Uterus (tissue), 3 donors: ENCODE measurements at regions not wholly inside any gene's neighbourhood (a gene's known extent, or its start where the extent isn't known, plus 50 kb on each side); places are given as distances from the start of the nearest gene placed in this dataset.

Experiments
- DNase-seq, 2 donors: peaks; one replicate each; pipeline ENCODE4 v3.0.0-alpha.2; 2019 to 2020
- H3K27ac ChIP-seq, 2 donors: fragments of 200-600 bp; sonication (generic); 1 replicate in 1 of 2; 2 replicates in 1 of 2; pipeline ENCODE4 v1.5.1; 2016 to 2018
- H3K27me3 ChIP-seq, 2 donors: fragments of 200-600 bp; sonication (generic); one replicate each; pipeline ENCODE4 v1.5.1; 2018 to 2019; ENCODE audit warnings: control low read depth in 1 of 2
- H3K36me3 ChIP-seq, 2 donors: fragments of 200-600 bp; sonication (generic); one replicate each; pipeline ENCODE4 v1.5.1; 2019; ENCODE audit warnings: control low read depth in 1 of 2
- H3K4me1 ChIP-seq, 2 donors: fragments of 200-600 bp; sonication (generic); one replicate each; pipeline ENCODE4 v1.5.1; 2018 to 2019; ENCODE audit warnings: control low read depth in 1 of 2
- H3K4me3 ChIP-seq, 2 donors: fragments of 200-600 bp; sonication (generic); 1 replicate in 1 of 2; 2 replicates in 1 of 2; pipeline ENCODE4 v1.5.1; 2018 to 2019; ENCODE audit warnings: mild to moderate bottlenecking in 1 of 2
- H3K9me3 ChIP-seq, 2 donors: fragments of 200-600 bp; sonication (generic); one replicate each; pipeline ENCODE4 v1.5.1; 2019; ENCODE audit warnings: control low read depth in 1 of 2
- POLR2A ChIP-seq, 2 donors: fragments of 450-650 bp; IDR thresholded peaks; one replicate each; pipeline ENCODE4 v1.6.1; 2016; ENCODE audit warnings: antibody characterized with exemption in 2 of 2, mild to moderate bottlenecking in 1 of 2, moderate library complexity in 1 of 2
- intact Hi-C: fragments of 100-400 bp; cut with DNase I; formaldehyde crosslinking; loops from one replicate; pipeline ENCODE4 v1.15.1; 2023; ENCODE audit warnings: low total_unique reads
- TF ChIP-seq, protein P1 (sequence below), 4 experiments: fragments of 200-600 bp in 2 of 4; fragments of 450-650 bp in 2 of 4; sonication (generic) in 2 of 4; IDR thresholded peaks; one replicate each; pipeline ENCODE4 v1.5.1; 2016 to 2019; ENCODE audit warnings: antibody characterized with exemption in 4 of 4, mild to moderate bottlenecking in 2 of 4, moderate library complexity in 1 of 4
- donor health status: DM: yes; HTN: yes; CAD: no.

DNA sequence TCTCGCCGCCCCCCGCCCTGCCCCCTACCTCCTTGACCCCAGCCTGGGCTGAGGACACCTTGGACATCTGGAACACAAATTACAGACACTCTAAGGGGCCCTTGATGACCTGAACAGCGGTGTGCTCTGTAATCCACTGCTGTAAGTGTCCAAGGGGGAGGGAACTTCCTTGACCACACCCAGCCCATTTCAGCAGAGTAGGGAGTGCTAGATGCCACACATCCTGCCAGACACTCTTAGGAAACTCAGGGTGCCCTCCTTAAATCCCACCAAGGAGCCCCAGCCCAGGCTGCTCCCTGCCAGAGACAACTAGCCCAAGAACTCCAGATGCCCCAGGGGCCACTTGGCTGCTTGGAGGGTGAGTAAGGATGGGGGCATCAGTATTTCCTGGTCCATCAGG is 282.2 kb downstream of the RRAGC start:
- H3K4me1 ChIP-seq, result no peaks in the 10 kb centered on the region
- H3K9me3 ChIP-seq, result no peaks in the 10 kb centered on the region
- no peak for DNase-seq
- intact Hi-C loops, result no loop called here
- no peak overlapping the region for H3K27ac ChIP-seq
- no peak for TF ChIP-seq POLR2A (IDR thresholded peaks at IDR 0.05)
- TF ChIP-seq, protein P1, sequence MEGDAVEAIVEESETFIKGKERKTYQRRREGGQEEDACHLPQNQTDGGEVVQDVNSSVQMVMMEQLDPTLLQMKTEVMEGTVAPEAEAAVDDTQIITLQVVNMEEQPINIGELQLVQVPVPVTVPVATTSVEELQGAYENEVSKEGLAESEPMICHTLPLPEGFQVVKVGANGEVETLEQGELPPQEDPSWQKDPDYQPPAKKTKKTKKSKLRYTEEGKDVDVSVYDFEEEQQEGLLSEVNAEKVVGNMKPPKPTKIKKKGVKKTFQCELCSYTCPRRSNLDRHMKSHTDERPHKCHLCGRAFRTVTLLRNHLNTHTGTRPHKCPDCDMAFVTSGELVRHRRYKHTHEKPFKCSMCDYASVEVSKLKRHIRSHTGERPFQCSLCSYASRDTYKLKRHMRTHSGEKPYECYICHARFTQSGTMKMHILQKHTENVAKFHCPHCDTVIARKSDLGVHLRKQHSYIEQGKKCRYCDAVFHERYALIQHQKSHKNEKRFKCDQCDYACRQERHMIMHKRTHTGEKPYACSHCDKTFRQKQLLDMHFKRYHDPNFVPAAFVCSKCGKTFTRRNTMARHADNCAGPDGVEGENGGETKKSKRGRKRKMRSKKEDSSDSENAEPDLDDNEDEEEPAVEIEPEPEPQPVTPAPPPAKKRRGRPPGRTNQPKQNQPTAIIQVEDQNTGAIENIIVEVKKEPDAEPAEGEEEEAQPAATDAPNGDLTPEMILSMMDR (IDR thresholded peaks at IDR 0.05), result no peak
- peaks cover 0 to 8% of the 10 kb centered on the region in 2 donors for H3K27me3 ChIP-seq
- H3K36me3 ChIP-seq, result no peaks in the 10 kb centered on the region
- H3K4me3 ChIP-seq, result no peak overlapping the region

DNA sequence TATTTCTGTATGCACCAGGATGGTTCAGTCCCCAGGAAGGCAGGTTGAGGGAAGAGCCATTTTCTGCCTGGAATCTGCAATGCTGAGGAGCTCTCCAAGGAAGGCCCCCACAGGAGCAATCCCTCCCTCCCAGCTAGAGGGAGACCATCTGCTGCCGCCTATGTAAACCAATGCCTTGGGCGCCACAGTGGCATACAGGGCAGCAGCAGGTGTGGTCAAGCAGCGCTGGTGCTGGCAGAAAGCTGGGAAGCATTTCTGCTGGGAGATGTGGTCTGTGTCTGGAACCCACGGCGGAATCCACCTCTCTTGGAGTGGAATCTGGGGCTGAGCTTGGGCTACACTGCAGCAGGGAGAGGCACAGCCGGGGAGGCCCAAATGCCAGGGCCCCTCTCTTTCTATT is 283.3 kb downstream of the RRAGC start:
- intact Hi-C loops, result no loop called here
- Histone ChIP-seq H3K27ac (no peak overlapping the region), H3K4me3 (no peak overlapping the region), H3K4me1 (no peaks in the 10 kb centered on the region), H3K27me3 (peaks cover 0 to 8% of the 10 kb centered on the region in 2 donors), H3K9me3 (no peaks in the 10 kb centered on the region), H3K36me3 (no peaks in the 10 kb centered on the region)
- DNase-seq, result no peak
- TF ChIP-seq, protein P1 (IDR thresholded peaks at IDR 0.05), result no peak
- no peak for TF ChIP-seq POLR2A (IDR thresholded peaks at IDR 0.05)

DNA sequence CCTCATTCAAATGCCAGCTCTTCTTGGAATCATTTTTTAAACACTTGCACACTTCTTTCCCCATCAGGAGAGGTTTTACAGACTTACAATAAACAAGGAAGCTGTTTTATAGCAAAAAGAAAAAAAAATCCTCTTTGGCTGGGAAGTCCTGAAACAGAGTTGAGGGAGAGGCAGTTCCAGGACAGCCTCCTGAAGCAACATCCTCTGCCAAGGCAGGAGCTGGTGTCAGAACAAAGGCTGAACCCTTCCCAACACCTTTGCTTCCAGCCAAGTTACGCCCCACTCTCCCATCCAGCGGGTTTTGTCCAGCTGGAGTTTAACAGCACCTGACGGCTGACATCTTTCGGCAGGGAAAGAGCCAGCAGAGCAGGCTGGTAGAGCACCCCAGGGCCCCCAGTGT is 287.8 kb downstream of the RRAGC start:
- no peaks in the 10 kb centered on the region for H3K9me3 ChIP-seq
- intact Hi-C loops, result no loop called here
- TF ChIP-seq, protein P1 (IDR thresholded peaks at IDR 0.05), result no peak
- TF ChIP-seq POLR2A (IDR thresholded peaks at IDR 0.05), result no peak
- no peaks in the 10 kb centered on the region for H3K27me3 ChIP-seq
- H3K27ac ChIP-seq, result no peak overlapping the region
- H3K4me3 ChIP-seq, result no peak overlapping the region
- DNase-seq, result peak; percentile 19 to 40
- H3K4me1 ChIP-seq, result no peaks in the 10 kb centered on the region
- H3K36me3 ChIP-seq, result no peaks in the 10 kb centered on the region

DNA sequence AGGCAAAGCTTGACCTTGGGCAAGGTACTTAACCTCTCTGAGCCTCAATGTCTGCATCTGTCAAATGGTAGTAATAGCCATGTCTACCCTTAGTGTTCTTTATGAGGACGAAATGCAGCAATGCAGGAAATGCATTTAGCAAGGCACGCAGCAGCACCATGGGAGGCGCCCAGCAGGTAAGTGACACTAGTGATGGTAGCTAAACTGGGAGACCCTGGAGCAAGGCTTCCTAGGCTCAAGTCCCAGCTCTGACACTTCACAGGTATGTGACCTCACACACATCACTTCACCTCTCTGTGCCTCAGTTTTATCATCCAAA is 289.0 kb downstream of the RRAGC start:
- Histone ChIP-seq H3K4me1 (no peaks in the 10 kb centered on the region), H3K9me3 (no peaks in the 10 kb centered on the region), H3K27ac (no peak overlapping the region), H3K36me3 (no peaks in the 10 kb centered on the region), H3K4me3 (no peak overlapping the region), H3K27me3 (no peaks in the 10 kb centered on the region)
- DNase-seq, result no peak
- intact Hi-C loops, result no loop called here
- no peak for TF ChIP-seq POLR2A (IDR thresholded peaks at IDR 0.05)
- TF ChIP-seq, protein P1 (IDR thresholded peaks at IDR 0.05), result no peak

DNA sequence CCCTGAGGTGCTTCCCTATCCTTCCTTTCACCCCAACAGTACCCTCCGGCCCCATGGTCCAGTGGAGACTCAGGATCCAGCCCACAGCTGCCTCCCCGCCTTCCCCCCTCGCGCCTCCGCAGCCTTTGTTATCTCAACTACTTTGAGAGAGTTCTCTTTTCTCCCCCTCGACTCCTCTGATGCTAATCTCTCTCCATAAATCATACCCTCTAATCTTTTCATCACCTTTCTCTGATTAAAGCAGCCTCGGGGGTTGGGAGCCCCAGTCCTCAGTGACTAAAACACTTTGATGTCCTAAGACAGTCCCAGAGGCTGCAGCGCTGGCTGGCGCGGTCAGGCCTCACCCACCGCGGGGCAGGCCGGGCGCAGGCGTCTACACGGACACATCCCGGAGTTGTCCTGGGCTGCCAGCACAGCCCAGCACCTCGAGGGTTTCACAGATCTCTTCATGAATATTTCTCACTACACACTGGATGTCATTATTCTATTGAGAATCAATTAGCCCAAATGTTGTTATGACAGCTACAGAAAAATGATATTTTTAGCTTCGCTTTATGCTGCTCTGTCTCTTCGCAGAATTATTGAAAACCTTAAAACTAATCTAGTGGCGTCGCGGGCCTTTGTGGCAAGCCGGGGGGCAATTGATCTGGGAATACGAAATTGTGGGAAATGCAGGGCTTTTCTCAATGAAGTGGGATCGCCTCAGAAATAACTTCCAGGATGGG is 289.5 kb downstream of the RRAGC start:
- DNase-seq, result no peak
- Histone ChIP-seq H3K4me1 (no peaks in the 10 kb centered on the region), H3K36me3 (no peaks in the 10 kb centered on the region), H3K4me3 (no peak overlapping the region), H3K27me3 (no peaks in the 10 kb centered on the region), H3K9me3 (no peaks in the 10 kb centered on the region), H3K27ac (no peak overlapping the region)
- intact Hi-C loops, result no loop called here
- TF ChIP-seq, protein P1 (IDR thresholded peaks at IDR 0.05), result no peak
- no peak for TF ChIP-seq POLR2A (IDR thresholded peaks at IDR 0.05)
